Testis (tissue), 2 donors: ENCODE measurements at regions not wholly inside any gene's neighbourhood (a gene's known extent, or its start where the extent isn't known, plus 50 kb on each side); places are given as distances from the start of the nearest gene placed in this dataset.

Source experiments
- DNase-seq: peaks from one replicate; pipeline ENCODE4 v3.0.0-alpha.2; 2019
- H3K27ac ChIP-seq, 2 donors: fragments of 200-600 bp; sonication (generic); one replicate each; pipeline ENCODE4 v1.5.1; 2019
- H3K27me3 ChIP-seq: fragments of 200-600 bp; sonication (generic); one replicate; pipeline ENCODE4 v1.5.1; 2019
- H3K36me3 ChIP-seq: fragments of 200-600 bp; sonication (generic); one replicate; pipeline ENCODE4 v1.5.1; 2017; ENCODE audit warnings: low read depth; ENCODE audit errors: missing control alignments
- H3K4me1 ChIP-seq: fragments of 200-600 bp; sonication (generic); one replicate; pipeline ENCODE4 v1.5.1; 2019
- H3K4me3 ChIP-seq, 2 donors: fragments of 200-600 bp; sonication (generic); one replicate each; pipeline ENCODE4 v1.5.1; 2017 to 2019
- H3K9me3 ChIP-seq: fragments of 200-600 bp; sonication (generic); one replicate; pipeline ENCODE4 v1.5.1; 2017
- POLR2A ChIP-seq: fragments of 450-650 bp; IDR thresholded peaks from one replicate; pipeline ENCODE4 v1.6.1; 2017; ENCODE audit warnings: antibody characterized with exemption, mild to moderate bottlenecking, moderate library complexity
- WGBS, 2 donors: methylation state at CpG; one replicate each; pipeline ENCODE4 v1.1.5; 2018; 5-methylcytosine and 5-hydroxymethylcytosine counted together
- intact Hi-C: fragments of 100-400 bp; cut with DNase I; formaldehyde crosslinking; loops from one replicate; pipeline ENCODE4 v1.15.1; 2023; ENCODE audit warnings: low total_unique reads
- TF ChIP-seq, protein P1 (sequence below), 3 experiments: fragments of 450-650 bp in 2 of 3; fragments of 200-600 bp in 1 of 3; sonication (generic) in 1 of 3; IDR thresholded peaks; one replicate each; pipeline ENCODE4 v1.5.1; 2016 to 2019; ENCODE audit warnings: antibody characterized with exemption in 3 of 3, mild to moderate bottlenecking in 2 of 3, moderate library complexity in 1 of 3

DNA sequence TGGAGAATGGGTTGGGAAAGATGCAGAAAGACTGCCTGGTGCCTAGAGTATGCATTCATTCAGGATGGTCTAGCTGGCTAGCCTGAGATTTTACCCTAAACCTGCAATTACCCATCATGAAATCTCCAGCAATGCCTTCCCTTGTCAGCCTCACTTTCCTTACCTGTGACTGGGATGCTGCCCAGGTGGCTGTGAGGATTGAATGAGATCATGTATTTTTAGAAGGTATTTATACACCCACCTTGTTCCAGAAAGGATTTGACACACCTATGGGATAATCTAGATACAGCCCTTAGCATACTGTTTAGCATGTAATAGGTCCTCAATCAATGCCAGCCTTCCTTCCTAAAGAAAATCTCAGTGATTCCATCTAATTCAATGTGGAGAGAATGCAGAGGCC lies 561.4 kb downstream of the CDK5RAP2 start:
- TF ChIP-seq, protein P1, sequence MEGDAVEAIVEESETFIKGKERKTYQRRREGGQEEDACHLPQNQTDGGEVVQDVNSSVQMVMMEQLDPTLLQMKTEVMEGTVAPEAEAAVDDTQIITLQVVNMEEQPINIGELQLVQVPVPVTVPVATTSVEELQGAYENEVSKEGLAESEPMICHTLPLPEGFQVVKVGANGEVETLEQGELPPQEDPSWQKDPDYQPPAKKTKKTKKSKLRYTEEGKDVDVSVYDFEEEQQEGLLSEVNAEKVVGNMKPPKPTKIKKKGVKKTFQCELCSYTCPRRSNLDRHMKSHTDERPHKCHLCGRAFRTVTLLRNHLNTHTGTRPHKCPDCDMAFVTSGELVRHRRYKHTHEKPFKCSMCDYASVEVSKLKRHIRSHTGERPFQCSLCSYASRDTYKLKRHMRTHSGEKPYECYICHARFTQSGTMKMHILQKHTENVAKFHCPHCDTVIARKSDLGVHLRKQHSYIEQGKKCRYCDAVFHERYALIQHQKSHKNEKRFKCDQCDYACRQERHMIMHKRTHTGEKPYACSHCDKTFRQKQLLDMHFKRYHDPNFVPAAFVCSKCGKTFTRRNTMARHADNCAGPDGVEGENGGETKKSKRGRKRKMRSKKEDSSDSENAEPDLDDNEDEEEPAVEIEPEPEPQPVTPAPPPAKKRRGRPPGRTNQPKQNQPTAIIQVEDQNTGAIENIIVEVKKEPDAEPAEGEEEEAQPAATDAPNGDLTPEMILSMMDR (IDR thresholded peaks at IDR 0.05) = no peak
- TF ChIP-seq POLR2A = no peak
- DNase-seq = no peak
- Histone ChIP-seq H3K4me3 (no peak overlapping the region), H3K9me3 (no peaks in the 10 kb centered on the region), H3K27ac (no peak overlapping the region), H3K27me3 (no peaks in the 10 kb centered on the region), H3K36me3 (no peaks in the 10 kb centered on the region), H3K4me1 (no peaks in the 10 kb centered on the region)
- intact Hi-C loops = no loop called here

DNA sequence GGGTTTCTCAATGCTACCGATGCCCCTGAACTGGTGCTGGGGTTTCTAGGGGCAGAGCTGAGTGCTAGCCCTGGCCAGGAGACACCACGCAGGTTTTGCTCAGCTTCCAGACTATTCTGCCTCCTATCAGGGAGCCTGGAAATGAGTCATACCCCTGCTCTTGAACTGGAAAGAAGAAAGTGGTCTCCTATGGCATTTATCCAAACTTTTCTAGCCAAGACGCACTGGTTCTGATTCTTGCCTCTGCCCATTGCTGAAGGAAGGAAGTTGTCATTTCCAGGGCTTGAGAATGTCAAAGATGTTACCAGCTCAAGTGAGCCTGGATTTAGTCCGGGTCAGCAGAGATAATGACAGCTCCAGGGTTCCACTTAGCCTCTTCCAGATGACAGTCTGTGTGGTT lies 561.9 kb downstream of the CDK5RAP2 start:
- no peaks in the 10 kb centered on the region for H3K9me3 ChIP-seq
- no peak overlapping the region for H3K27ac ChIP-seq
- WGBS, 2 donors = 54 to 86% methylated on average over 1 to 4 of the region's 4 CpGs
- TF ChIP-seq POLR2A = no peak
- TF ChIP-seq, protein P1 (IDR thresholded peaks at IDR 0.05) = no peak
- no peak for DNase-seq
- no peaks in the 10 kb centered on the region for H3K4me1 ChIP-seq
- no peaks in the 10 kb centered on the region for H3K36me3 ChIP-seq
- no peaks in the 10 kb centered on the region for H3K27me3 ChIP-seq
- intact Hi-C loops = no loop called here
- H3K4me3 ChIP-seq = no peak overlapping the region

DNA sequence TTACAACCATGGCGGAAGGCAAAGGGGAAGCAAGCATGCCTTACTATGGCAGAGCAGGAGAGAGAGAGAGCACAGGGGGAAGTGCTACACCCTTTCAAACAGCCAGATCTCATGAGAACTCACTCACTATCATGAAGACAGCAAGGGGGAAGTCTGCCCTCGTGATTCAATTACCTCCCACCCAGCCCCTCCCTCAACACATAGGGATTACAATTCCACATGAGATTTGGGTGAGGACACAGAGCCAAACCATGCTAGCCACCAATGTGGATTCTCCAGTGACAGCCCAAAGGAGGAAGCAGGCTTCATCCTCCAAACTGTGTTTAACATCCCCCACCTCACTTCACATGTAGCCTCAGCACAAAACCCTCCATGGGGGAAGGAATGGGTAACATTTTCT lies 563.7 kb downstream of the CDK5RAP2 start:
- 49 to 66% methylated on average over 2 of the region's 2 CpGs for WGBS, 2 donors
- no peak for DNase-seq
- intact Hi-C loops = no loop called here
- no peaks in the 10 kb centered on the region for H3K9me3 ChIP-seq
- H3K36me3 ChIP-seq = no peaks in the 10 kb centered on the region
- no peak overlapping the region for H3K4me3 ChIP-seq
- H3K27me3 ChIP-seq = no peaks in the 10 kb centered on the region
- H3K4me1 ChIP-seq = no peaks in the 10 kb centered on the region
- no peak overlapping the region for H3K27ac ChIP-seq
- TF ChIP-seq, protein P1 (IDR thresholded peaks at IDR 0.05) = no peak

DNA sequence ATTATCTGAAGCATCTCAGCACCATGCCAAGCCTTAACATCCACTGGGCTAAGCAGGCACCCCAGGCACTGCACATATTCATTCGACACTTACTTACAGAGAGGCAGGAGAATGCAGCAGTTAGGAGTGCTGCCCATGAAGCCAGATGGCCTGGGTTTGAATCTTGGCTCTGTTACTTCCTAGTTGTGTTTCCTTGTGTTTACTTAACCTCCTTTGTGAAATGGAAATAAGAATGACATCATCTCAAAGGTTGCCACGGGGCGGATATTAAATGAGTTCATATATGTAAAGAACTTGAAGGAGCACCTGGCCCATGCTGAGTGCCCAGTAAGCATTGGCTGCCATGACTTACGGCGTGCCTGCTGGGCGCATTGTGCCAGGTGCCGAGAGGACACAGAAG lies 565.2 kb downstream of the CDK5RAP2 start:
- WGBS, 2 donors = 77 to 93% methylated on average over 7 of the region's 7 CpGs
- intact Hi-C loops = no loop called here
- Histone ChIP-seq H3K4me1 (no peaks in the 10 kb centered on the region), H3K36me3 (no peaks in the 10 kb centered on the region), H3K4me3 (no peak overlapping the region), H3K9me3 (no peaks in the 10 kb centered on the region), H3K27ac (no peak overlapping the region), H3K27me3 (no peaks in the 10 kb centered on the region)
- no peak for DNase-seq
- TF ChIP-seq, protein P1 (IDR thresholded peaks at IDR 0.05) = no peak
- TF ChIP-seq POLR2A = no peak

DNA sequence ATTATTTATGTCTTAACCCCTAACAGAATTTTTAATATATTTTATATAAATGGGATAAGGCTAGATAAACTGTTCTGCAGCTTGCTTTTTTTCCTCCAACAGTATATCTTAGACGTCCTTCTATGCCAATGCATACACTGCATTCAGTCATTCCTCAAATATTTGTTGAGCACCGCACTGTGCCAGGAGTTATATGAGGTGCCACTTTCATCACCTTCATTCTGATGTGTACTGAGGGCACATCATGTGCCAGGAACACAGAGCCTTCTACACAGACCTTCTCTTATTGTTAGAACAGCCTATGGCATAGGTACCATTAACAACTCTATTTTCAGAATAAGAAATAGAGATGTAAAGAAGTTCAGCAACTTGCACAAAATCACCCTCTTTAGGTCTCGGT lies 570.1 kb downstream of the CDK5RAP2 start:
- intact Hi-C loops = no loop called here
- no peak overlapping the region for H3K4me3 ChIP-seq
- no peaks in the 10 kb centered on the region for H3K27me3 ChIP-seq
- no peaks in the 10 kb centered on the region for H3K36me3 ChIP-seq
- WGBS, 2 donors = 50 to 85% methylated on average over 3 of the region's 3 CpGs
- DNase-seq = no peak
- no peaks in the 10 kb centered on the region for H3K4me1 ChIP-seq
- H3K27ac ChIP-seq = no peak overlapping the region
- H3K9me3 ChIP-seq = no peaks in the 10 kb centered on the region
- no peak for TF ChIP-seq POLR2A
- TF ChIP-seq, protein P1 (IDR thresholded peaks at IDR 0.05) = no peak
